ENCODE measurements at regions not wholly inside any gene's neighbourhood (a gene's known extent, or its start where the extent isn't known, plus 50 kb on each side); places are given as distances from the start of the nearest gene placed in this dataset.

DNA sequence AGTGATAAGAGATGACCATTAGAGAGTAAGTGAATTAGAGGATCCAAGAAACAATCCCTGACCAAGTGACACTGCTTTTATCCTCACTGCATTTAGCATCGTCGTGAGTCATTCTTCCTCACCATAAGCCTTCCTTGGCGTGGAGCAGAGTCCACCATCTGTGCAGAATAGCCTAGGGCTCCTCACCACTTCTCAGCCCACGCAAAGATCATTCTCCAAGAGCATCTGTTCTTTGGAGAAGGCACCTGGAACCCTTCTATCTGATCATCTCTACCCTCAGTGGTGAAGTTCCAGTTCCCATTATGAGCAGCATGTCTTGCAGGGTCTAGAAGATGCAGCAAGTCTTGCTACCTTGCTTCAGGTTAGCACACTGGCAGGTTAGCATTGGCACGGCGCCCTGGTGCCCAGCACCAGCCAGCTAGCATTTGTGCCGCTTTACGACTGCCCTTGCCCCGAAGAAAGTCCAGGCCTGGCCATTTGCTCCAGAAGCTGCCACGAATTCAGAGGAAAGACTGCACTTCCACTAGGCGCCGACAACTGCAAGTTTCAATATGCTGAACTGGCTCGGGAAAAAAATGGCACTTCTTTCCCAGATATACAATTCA lies 225.8 kb downstream of the TTC32 start:
- DNase-seq, result no peak

DNA sequence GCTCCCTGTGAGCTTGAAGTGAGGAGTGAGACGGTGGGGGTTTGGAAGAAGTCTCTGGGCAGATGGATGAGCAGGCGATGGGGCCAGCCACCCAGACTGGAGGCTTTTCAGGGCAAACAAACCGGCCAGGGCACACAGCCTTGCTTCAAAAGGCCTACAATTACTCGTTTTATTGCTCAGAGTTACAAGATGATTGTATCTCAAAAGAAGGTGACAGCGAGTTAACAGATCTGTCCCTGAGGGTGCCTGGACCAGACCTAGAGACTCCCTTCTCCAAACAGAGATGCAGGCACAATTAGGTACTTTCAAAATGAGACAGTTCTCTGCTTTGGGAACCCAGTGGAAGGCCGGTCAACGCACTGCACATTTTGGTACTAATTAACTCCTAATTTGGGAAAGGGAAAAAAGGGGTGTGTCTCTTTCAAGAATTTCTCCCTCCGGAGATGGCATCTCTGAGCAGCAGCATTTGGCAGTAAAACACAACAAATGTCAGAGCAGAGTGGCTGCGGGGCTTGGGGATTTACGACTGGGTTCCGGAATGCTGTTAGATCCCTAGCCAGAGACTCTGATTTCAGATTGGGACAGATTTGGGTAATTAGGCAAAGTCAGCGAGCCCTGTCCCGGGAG lies 226.7 kb downstream of the TTC32 start:
- DNase-seq, result no peak

DNA sequence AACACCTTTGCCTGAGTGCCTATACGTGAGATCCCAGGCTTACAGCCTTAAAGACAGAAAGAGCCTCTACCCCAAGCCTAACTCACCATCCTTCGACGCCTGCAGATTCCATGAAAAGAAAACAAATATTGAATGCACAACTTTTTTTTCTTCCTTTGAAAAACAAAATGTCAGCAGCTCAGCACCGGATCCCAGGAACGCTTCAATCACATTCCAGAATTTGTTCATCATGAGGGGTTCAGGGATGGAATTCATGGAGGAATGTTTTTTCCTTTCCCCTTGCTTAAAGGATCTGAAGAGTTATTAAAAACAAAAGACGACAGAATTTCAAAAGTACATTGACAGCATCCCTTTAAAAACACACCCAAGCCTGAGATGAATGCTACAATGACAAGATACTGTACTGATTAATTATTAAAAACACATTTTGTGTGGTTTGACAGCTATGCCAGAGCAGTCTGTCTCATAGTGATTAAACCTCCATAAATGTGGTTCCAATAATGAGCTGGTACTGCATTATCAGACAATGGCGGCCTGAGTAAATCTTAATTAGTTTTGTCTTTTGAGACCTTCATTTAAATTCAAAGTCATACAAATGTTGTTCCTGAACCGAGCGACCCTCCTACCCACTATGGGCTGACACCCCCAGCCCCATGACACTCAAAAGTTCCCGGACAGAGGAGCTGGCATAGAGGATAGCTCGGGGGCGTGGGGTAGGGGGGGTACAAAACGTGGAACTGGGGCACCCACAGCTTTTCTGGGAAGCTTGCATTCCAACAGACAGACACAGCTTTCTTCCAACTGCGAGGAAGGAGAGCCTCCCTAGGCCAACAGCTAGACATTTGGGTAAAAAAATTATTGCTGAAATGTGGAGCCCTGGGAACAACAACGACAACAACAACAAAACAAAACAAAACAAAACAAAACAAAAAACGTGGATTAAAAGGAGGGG lies 227.5 kb downstream of the TTC32 start:
- DNase-seq, result no peak

DNA sequence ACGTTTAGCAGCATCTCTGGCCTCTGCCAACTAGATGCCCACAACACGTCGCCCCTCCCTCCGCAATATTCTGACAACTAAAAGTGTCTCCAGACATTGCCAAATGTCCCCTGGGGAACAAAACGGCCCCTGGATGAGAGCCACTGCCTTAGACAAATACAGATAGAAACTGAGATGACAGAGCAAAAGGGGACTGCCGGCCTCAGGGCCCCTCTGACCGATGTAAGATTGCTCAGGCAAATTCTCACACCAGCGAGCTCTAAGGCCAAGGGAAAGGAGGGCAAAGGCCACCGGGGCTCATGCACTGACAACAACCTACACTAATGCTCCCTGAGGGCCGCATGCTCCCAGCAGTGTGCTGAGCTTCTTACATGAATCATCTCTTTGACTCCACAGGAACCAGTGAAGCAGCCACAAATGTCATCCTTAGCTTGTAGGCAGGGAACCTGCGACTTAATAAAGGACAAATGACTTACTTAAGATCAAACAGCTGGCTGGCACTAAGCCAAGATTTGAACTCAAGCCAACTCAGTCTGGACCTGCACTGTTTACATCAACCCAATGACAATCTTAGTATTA lies 228.5 kb downstream of the TTC32 start:
- no peak for DNase-seq

DNA sequence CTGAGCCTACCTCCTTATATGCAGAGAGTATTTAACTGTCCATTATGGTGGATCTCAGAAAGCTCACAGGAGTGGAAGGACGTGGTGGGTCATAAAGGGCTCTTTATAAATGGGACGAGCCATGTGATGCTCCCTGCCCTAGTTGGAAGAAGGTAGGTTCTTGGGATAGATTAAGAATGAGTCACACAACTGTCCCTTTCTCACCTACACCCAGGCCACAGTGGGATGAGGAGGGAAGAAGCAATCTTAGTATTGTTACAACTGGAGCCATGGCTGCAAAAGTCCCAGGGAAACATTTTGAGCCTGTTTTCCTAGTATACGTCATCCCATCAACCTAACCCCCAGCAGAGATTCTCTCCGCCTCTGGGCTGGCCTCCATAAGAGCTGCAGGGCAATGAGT lies 229.9 kb downstream of the TTC32 start:
- DNase-seq, result no peak

DNA sequence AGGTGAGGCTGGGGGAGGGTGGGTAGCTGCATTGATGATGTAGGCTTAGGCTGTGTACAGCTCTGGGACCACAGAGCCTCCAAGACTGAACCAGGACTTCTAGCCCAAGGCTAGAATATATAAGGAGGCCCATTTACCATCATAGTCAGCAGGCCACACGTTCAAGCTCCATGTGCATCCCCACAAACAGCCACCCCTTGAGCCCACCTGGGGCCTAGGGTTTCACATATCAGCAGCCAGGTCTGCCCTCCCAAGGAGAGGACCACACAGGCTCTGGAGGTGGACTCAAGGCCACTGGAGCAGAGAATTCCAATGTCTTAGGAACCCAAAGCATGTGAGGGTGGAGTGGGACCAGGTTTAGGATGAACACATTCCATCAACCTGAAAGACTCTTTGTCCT lies 230.5 kb downstream of the TTC32 start:
- DNase-seq, result no peak

DNA sequence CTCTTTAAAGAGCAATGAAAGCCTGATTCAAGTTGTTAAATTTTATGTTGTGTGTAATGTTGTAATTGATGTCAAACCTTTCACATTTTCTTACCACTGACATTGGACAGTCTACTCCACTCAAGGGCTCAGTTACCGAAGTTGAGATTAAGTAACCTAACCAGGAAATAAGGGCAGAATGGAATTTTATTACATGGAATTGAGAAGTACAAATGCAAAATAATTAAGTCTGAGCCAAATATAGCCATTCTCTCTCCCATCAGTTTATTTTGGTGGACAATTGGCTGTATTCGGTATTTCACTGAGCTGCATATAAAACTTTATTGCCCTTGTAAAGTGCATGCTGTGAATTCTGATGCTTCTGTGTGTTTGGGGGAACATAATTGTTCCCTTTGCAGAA lies 231.5 kb downstream of the TTC32 start:
- no peak for DNase-seq

DNA sequence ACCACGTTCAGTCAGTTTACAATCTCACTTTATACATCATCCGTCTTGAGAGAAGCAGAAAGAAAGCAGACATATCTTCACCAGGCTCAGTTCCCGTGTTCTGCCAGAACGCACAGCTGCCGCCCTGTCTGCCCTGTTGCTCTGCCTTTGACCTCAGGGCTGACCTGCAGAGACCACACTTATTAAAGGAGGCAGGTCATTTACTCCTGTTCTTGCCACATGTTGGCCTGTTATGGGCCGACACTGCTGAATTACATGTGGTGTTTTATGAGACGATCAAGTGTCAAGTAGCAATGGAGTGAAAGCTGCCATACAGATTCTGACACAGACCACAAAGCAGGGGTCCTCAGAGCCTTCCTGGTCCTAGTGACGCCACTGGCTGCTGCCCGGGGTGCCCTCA lies 232.2 kb downstream of the TTC32 start:
- DNase-seq, result no peak

DNA sequence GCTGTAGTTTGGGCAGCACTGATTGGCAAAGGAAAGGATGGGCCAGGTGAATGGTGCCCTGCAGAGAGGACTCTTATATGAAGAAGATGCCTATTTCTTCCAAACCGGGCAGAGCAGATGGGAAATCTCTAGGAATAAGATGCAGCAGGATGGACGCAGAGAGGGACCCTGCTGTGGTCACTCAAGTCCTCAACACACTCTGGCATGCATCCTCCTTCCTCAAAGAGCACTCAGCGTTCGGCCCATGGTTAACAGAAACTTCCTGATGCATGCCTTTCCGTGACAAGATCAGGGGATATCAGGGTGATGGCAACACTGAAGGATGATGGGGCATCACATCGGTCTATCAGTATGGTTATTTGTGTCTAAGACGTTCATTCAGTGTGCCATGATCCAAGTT lies 232.7 kb downstream of the TTC32 start:
- no peak for DNase-seq

DNA sequence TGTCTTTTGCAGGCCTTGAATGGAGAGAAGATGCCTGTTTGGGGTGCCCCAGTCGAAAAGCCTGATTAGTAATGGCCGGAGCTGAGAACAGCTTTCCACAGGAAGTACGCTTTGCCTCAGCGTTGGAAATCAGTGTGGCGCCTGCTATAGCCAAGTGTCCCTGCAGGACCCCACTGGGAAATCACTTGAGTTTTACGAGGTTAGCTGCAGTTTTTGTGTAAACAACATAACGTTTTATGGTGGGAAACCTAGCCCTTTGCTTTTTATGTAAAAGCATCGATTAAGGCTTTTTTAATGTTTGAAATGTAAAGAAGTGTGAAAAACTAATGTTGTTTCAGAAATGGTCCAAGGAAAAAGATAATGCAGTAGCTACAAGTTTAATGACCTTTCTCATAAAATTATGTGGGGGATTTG lies 234.2 kb downstream of the TTC32 start:
- no peak for DNase-seq

DNA sequence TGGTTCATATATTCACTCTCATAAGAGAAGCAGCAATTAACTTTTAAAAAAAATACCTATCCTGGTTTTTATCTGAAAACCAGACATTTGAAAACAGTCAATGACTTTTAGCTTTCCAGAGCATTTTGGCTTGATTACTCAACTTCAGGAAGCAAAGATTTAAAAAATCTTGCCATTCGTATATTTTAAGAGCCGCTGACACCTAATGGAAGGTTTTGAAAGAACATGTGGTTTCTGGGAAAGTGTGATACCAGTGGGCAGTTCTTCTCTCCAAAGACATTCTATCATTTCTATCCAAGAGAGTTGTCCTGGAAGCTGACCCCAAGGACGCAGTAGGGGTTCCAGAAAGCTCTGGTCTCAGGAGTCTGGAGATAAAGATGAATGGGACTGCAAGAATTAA lies 234.7 kb downstream of the TTC32 start:
- no peak for DNase-seq

DNA sequence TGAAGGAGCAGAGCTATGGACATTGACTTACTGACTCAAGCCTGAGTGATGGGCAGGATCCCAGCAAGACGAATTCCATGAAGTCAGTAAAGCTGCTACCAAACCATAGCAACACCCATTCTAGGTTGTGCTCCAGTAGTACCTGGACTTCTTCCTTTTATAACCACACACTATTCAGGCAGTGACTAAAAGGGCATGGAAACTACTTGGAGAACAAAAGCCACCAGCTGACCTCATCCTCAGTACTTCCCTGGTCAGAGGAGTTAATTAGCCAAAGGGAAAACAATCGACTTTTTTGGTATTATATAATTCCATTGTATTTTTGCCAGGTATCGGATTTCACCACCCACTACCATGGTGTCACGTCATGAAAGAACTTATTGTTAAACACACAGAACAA lies 237.1 kb downstream of the TTC32 start:
- no peak for DNase-seq

DNA sequence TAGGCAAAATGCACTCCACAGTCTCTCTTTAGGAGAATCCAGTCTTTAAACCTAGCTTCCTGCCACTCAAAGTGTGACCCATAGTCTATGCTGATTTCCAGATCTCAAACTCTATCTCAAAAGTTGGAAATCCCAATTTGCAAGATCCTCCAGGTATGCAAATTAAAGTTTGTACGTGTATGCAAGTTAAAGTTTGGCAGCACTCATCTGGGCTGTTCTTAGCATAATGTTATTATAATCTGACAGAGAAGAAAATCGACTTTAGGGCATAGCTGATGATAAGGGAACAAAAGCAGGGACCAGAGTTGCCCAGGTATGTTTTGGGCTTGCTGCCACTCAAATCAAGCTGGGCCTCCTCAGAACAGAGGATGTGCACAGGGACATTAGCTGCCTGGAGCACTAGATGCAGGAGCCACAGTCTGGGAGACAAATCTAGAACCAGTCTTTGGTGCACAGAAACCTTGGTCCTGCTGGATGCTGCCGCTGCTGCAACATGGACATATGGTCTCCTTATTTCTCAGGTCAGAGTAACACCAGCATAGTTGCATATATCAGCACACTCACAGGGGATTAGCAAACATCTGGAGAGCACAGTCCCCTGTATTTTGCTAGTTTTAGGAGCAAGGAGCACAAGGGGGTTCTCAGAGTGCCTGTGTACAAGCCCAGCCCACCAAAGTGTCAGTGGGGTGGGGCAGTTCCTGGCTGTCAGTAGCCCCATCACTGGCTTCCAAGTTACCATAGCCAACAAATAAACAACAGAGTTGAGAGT lies 242.6 kb downstream of the TTC32 start:
- DNase-seq, result no peak

DNA sequence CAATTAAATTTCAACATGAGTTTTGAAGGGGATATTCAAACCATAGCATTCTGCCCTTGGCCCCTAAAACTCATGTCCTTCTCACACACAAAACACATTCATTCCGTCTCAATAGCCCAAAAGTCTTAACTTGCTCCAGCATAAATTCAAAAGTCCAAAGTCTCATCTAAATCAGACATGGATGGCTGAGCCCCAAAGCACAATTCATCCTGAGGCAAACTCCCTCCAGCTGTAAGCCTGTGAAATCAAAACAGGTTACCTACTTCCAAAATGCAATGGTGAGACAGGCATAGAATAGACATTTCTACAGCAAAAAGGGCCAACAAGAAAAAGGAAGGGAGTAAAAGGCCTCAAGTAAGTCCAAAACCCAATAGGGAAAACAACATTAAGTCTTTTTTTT lies 245.8 kb downstream of the TTC32 start:
- no peak for DNase-seq

DNA sequence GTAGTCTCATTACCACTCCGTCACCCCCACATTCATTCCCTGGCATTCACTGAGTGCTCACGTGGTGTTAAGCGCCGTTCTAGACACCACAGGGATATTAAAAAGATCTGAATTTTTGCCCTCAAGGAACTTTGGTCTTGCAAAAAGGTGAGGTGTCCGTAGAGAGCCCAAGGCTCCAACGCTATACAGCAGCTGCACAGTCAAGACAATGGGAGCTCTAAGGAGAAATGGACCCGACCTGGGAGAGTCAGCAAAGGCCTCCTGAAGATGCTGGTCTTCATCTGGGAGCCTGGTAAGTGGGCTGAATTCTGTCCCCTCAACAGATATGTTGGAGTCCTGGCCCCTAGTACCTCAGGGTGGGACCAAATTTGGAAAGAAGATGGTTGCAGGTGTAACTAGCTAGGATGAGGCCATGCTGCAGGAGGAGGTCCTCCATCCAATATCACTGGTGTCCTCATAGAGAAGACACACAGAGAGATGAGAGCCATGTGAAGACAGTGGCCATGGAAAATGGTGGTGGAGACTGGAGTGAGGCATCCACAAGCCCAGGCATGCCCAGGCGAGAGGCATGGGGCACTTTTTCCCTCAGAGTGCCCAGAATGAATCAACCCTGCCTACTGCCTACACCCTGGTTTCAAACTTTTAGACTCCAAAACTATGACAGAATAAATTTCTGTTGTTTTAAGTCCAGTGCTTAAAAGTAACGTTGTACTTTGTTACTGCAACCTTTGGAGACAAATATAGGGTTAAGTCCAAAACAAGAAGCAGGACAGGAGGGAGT lies 247.3 kb downstream of the TTC32 start:
- no peak for DNase-seq

DNA sequence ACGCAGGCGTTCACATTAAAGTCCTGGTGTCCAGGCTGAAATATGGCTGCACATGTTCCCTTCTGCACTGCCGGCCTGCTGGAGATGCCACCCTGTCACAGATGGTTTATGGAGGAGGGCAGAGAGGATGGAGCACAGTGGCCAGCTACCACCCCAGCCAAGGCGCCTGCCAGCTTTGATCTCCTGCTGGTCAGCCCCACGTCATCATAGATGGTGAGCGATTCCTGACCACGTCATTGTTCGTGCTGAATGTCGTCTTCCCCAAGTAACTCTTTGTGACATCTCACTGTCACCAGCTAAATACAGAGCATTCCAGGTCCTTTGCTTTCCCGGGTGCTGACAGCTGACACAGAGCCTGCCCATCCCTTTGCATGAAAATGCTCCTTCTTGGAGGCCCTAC lies 248.3 kb downstream of the TTC32 start:
- no peak for DNase-seq

DNA sequence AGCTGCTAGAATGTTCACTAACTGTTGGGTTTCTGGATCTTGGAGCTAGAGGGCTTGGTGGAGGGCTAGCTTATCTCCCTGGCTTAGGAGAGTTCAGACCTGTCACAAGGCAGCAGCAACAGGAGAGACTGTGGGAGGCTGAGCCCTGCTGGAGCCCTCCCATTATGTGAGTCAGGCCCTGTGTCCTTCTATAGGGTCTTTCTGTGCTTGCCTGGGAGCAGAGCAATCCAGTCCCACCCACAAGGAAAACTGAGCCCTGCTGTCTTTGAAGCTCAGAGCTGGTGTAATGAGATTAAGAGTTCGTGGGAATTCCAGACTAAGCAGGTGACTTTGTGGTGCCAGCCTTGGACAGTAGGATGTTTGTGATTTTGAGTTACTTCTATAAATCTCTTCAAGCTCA lies 249.0 kb downstream of the TTC32 start:
- no peak for DNase-seq

DNA sequence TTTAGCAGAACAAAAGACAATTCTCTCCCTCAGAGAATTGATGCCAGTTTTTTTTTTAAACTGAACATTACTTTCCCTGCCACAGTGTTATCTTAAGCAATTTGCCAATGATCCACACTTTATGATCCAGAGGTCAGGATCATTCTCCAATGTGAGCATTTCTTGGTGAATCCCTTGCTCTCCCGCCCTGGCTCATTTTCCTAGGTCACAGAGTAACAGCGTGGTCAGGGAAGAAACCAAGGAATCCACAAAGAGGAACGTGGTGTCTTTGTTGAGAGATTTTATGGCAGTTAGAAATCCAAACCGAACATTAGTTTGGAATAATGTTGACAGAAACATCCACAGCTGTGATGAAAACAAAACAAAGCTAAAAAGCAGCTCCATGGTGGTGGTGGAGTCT lies 250.3 kb downstream of the TTC32 start:
- DNase-seq, result no peak

DNA sequence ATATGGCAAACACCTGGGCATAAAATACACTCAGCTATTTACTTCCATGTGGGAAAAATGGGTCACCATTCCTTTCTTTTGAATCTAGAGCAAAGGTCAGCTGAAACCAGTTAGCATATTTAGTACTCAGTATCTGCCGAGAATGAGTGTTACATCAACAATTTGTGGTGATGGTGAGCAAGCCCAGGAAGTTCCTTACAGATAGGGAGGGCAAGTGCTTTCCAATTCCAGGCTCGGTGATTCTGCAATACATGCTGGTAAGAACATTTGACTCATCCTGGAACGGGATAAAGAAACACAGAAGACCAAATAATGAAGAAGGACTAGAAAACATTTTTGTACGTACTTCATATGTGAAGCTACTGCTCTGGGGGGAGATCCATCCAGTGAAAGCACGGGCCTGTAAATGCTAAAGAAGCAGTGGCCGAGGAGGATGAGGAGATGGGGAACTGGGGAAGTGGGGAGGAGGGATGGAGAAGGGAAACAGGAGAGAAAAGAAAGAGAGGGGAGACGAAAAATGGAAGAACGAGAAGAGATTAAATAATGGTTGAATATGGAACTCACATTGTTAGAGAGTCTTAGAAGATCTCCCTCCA lies 251.9 kb downstream of the TTC32 start:
- DNase-seq, result no peak

DNA sequence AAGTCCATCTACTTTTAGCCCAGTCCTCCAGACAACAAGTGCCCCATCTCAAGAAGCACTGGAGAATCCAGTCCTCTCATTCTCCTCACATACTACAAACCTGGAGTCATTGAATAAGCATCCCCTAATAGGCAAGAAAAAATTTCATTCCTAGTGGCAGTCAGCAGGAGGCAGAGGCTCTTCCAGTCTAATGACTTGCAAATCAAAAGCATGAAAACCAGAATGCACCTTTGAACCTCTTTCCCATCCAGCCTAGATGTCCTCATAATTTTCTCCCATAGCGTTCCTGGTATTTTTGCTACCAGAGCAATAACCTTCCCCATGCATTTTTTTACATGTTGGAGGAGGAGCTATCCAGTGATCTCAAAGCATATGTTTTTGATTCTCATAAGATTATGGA lies 252.6 kb downstream of the TTC32 start:
- no peak for DNase-seq

DNA sequence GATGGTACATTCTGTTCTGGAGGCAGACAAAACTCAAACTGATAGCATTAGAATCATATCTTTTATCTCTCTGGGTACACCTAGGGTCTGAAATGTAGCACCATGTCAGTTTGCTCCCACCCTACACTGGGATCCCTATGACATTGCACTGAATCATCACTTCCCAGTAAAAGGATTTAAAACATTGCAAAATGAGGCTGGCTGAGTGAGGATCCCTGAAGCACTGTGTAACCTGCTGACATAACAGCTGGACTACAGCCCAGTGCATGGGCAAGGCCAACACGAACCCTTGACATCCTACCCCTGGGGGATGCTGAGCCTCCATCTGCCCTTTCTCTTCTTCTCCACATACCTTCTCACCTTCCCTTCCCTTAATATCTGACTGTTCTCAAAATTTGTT lies 253.2 kb downstream of the TTC32 start:
- DNase-seq, result no peak

DNA sequence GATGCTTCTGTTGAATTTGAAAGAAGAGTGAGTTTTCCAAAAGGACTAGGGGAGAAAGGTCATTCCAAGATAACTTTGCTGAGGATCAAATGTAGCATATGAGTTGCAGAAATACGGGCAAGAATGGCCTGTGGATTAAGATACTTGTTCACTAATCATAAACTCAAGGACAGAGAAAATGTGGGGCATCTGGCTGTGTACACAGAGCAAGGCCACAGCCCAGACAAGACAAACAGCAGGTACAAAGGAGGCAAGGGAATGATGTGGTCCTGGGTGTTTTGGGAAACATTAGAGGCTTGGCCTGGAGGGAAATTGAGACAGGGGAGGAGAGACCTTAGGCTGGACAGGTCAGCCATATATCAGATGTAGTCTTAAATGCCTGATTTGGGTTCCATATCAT lies 254.8 kb downstream of the TTC32 start:
- DNase-seq, result no peak
